ENCODE measurements at regions not wholly inside any gene's neighbourhood (a gene's known extent, or its start where the extent isn't known, plus 50 kb on each side); places are given as distances from the start of the nearest gene placed in this dataset.
"Not testable (repeated sequence)": the region's sequence is repeated elsewhere in the genome, so short reads cannot be mapped to it uniquely, and the experiment has no call there.

DNA sequence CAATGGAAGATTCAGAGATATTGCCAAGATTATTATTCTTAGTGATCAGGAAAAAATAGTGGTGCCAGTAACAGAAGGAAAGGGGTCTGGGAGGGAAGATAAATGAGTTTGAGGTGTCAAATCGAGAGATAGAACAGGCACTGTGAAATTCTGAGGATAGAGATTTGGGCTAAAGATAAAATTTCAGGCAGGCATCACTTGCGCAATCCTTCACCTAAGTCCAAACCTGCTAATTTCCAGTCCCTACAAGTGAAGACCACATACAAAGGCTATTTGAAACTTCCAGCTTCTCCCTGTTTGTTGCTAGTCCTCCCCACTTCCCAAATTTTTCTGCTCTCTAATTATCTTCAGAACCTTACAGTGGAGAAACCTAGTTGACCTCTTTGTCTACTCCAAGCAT is 494.6 kb downstream of the MAGEE1 start:
- TF ChIP-seq, protein P1, sequence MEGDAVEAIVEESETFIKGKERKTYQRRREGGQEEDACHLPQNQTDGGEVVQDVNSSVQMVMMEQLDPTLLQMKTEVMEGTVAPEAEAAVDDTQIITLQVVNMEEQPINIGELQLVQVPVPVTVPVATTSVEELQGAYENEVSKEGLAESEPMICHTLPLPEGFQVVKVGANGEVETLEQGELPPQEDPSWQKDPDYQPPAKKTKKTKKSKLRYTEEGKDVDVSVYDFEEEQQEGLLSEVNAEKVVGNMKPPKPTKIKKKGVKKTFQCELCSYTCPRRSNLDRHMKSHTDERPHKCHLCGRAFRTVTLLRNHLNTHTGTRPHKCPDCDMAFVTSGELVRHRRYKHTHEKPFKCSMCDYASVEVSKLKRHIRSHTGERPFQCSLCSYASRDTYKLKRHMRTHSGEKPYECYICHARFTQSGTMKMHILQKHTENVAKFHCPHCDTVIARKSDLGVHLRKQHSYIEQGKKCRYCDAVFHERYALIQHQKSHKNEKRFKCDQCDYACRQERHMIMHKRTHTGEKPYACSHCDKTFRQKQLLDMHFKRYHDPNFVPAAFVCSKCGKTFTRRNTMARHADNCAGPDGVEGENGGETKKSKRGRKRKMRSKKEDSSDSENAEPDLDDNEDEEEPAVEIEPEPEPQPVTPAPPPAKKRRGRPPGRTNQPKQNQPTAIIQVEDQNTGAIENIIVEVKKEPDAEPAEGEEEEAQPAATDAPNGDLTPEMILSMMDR (IDR thresholded peaks at IDR 0.05; ENCODE audit: insufficient read depth, missing control alignments), result no peak
- DNase-seq (ENCODE audit: insufficient read length, low spot score) (no peak), FAIRE-seq (no peak)

DNA sequence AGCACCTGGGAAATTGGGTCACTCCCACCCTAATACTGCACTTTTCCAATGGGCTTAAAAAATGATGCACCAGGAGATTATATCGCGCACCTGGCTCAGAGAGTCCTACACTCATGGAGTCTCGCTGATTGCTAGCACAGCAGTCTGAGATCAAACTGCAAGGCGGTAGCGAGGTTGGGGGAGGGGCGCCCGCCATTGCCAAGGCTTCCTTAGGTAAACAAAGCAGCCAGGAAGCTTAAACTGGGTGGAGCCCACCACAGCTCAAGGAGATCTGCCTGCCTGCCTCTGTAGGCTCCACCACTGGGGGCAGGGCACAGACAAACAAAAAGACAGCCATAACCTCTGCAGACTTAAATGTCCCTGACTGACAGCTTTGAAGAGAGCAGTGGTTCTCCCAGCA is 497.1 kb downstream of the MAGEE1 start:
- not testable (repeated sequence) for DNase-seq (ENCODE audit: insufficient read length, low spot score); FAIRE-seq

DNA sequence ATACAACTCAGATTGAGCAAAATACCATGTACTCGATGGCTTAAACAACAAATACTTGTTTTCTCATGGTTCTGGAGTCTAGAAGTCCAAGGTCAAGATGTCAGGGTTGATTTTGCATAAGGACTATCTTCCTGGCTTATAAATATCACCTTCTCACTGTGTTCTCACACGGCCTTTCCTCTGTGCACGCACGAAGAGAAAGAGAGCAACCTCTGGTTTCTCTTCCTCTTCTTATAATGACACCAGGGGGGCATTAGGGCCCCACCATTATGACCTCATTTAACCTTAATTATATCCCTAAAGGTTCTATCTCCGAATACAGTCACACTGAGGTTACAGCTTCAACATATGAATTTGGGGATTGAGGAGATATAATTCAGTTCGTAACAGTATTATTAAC is 504.0 kb downstream of the MAGEE1 start:
- FAIRE-seq (no peak), DNase-seq (ENCODE audit: insufficient read length, low spot score) (no peak)
- TF ChIP-seq, protein P1 (IDR thresholded peaks at IDR 0.05; ENCODE audit: insufficient read depth, missing control alignments), result no peak

DNA sequence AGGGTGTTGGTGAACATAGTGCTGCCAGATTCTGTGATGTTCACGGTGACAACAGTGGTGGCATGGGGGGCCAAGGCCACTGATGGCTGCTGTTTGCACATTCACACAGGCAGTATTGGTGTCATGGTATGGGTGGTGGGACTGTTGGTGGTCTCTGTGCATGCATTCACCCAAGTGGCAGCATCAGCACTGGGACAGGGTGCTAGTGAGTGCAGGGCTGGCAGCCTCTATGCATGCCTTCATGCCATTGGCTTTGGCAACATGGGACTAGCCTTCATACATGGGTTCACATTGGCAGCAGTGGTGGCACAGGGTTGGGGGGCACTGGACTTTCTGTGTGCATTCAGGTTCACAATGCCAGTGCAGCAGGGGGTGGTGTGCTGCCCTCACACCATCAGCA is 489.7 kb upstream of the FGF16 start:
- no peak for FAIRE-seq
- DNase-seq (ENCODE audit: insufficient read length, low spot score), result no peak
- TF ChIP-seq, protein P1 (IDR thresholded peaks at IDR 0.05; ENCODE audit: insufficient read depth, missing control alignments), result no peak

DNA sequence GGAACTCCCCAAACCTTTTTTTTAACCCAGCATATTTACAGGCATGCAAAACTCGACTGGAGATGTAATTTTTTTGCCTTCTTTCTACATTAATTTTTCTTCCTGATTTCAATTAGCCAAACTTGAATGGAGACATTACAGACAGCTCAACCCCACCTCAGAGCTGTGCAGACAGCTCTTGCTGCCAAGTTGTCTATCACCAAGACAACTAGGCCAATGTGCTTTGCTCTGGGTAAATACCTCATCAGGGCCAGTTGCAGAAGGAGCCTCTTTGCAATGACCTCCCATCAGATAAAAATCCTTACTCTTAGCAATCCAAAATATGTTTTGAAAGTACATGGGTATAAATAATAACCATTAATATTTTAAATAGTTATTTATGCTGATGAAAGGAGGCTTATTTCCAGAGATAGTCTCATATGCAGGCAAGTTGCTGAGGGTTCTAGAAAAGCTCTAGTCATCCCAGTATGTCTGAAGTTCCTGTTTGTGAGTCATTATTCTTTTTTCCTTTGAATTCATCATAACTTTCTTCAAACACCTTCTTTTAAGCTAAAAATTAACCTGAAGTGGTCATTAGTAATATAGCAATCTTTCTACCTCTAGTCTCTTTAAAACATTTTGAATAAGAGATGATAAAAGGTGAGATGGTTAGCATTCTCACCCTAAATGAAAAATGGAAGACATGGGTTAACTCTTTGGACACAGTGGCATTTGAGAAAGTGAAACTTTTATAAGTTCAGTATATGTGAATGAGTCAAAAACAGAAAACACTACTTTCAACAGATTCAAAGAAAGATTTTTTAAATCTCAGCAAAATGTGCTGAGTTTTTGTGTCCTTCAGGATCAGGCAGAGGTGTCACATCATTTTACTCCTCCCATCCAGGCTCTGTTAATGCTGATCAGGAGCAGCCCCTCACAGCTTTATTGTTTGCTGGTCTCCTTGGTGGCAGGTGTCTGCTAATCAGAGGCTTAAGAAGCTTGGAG is 475.5 kb upstream of the FGF16 start:
- peak; percentile 82 for FAIRE-seq
- no peak for DNase-seq (ENCODE audit: insufficient read length, low spot score)
- TF ChIP-seq, protein P1 (IDR thresholded peaks at IDR 0.05; ENCODE audit: insufficient read depth, missing control alignments), result no peak

DNA sequence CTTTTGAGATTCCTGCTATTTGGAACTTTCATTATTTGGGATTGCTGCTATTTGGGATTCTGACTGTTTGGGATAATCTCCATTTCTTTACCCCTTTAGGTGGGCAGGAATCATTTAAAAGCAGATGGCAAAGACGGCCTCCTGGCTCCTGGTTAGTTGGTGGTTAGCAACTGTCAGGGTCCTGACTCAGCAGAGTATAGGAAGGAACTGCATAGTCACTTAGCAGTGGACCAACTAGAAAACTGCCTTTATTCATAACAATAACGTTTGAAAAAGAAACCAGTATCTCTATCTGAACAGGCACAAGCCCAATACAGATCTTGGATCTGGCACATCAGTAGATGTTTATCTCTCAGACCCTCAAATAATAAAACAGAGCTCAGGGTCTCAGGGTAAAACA is 469.7 kb upstream of the FGF16 start:
- DNase-seq (ENCODE audit: insufficient read length, low spot score), result no peak
- TF ChIP-seq, protein P1 (IDR thresholded peaks at IDR 0.05; ENCODE audit: insufficient read depth, missing control alignments), result no peak
- no peak for FAIRE-seq

DNA sequence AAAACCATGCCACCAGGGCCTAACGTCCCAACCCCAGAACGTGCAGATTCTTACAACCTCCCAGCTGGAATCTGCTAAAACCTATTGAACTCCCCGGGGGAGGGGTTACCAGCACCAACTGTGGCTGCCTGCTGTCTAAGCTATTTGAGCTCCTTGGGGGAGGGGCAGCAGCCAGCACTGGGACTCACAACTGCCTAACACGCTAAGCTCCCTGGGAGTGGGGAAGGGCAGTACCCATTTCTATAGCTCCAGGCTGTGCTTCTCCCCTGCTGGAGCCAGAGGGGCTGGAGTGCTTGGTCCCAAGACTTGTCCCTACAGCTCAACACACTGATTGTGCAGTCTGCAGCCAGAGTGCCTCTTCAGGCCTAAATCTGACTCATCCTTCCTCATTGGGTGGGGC is 459.8 kb upstream of the FGF16 start:
- FAIRE-seq (no peak), DNase-seq (ENCODE audit: insufficient read length, low spot score) (no peak)
- TF ChIP-seq, protein P1 (IDR thresholded peaks at IDR 0.05; ENCODE audit: insufficient read depth, missing control alignments), result no peak

Data from D721Med (cell line).